Fibroblast of the aortic adventitia (primary cell): ENCODE measurements at regions not wholly inside any gene's neighbourhood (a gene's known extent, or its start where the extent isn't known, plus 50 kb on each side); places are given as distances from the start of the nearest gene placed in this dataset.

Experiments used
- DNase-seq: peaks from one replicate; pipeline ENCODE4 v3.0.0-alpha.2; 2010; ENCODE audit warnings: low read depth
- H3K4me3 ChIP-seq: 2 replicates; pipeline ENCODE4 v1.5.1; 2011; ENCODE audit warnings: low read depth, mild to moderate bottlenecking, control low read depth, low read length, moderate library complexity
- TF ChIP-seq, protein P1 (sequence below): IDR thresholded peaks from 2 replicates; pipeline ENCODE4 v1.5.1; 2011; ENCODE audit warnings: mild to moderate bottlenecking, low read length, control low read depth, inconsistent platforms; ENCODE audit not compliant: insufficient read depth

- DNase-seq: no peak
- H3K4me3 ChIP-seq: no peak overlapping the region
- TF ChIP-seq, protein P1, sequence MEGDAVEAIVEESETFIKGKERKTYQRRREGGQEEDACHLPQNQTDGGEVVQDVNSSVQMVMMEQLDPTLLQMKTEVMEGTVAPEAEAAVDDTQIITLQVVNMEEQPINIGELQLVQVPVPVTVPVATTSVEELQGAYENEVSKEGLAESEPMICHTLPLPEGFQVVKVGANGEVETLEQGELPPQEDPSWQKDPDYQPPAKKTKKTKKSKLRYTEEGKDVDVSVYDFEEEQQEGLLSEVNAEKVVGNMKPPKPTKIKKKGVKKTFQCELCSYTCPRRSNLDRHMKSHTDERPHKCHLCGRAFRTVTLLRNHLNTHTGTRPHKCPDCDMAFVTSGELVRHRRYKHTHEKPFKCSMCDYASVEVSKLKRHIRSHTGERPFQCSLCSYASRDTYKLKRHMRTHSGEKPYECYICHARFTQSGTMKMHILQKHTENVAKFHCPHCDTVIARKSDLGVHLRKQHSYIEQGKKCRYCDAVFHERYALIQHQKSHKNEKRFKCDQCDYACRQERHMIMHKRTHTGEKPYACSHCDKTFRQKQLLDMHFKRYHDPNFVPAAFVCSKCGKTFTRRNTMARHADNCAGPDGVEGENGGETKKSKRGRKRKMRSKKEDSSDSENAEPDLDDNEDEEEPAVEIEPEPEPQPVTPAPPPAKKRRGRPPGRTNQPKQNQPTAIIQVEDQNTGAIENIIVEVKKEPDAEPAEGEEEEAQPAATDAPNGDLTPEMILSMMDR: no peak
These were observed 137.6 kb upstream of the SSTR1 start for GRCh38 chr14:38070061-38070588.

DNA sequence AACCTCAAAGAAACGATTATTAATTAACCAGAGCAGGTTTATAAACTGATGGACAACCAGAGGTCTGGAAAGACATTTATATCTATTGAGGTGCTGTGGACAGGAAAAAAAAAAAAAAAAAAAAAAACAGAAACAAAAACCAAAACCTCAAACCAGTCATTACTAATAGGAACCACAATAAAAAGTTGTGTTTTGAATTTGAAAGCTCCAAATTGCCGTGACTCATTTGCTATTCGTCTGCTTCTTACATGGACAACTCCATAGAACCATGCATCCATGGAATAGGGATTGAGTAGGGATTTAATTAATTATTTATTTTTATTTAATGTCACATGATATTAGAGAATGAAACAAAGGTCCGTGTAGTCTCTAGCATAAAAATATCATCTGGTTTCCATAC lies 134.1 kb upstream of the SSTR1 start:
- DNase-seq: no peak
- TF ChIP-seq, protein P1: no peak
- no peak overlapping the region for H3K4me3 ChIP-seq

DNA sequence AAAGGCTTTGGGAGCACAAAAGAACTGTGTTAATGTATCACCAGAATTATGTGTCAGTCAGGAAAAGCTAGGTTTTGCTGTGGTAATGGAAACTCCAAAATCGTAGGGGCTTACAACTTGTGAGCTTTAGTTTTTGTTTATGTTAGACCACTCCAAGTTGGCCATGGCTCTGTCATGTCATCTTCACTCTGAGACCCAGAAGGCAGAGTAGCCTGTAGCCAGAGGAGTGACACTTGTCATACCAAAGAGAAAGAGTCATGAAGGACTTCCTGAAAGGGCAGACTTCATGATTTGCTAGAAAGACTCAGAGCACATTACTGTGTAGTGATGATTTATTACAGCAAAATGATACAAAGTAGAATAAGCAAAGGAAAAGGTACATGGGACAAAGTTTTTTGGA lies 133.6 kb upstream of the SSTR1 start:
- H3K4me3 ChIP-seq: no peak overlapping the region
- DNase-seq: no peak

DNA sequence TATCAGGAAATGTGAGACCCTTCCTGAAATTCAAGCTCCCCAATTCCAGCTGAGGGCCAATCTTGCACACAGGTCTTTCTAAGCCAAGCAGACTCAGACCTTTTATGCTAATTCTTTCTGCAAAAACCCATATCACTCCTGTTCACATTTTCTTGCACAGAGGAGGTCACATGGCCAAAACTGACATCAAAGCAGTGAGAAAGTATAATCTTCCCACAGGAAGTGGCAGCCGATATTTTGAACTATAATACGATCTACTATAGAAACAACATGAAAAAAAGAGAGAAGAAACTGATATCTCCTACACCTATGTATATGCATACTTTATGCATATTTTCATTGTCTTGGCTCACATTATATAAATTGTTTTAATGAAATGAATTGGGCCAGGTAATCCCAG lies 132.9 kb upstream of the SSTR1 start:
- no peak for DNase-seq
- TF ChIP-seq, protein P1: no peak
- H3K4me3 ChIP-seq: no peak overlapping the region

More for the DNA sequence above, 133.6 kb upstream of the SSTR1 start:
- TF ChIP-seq, protein P1: no peak

DNA sequence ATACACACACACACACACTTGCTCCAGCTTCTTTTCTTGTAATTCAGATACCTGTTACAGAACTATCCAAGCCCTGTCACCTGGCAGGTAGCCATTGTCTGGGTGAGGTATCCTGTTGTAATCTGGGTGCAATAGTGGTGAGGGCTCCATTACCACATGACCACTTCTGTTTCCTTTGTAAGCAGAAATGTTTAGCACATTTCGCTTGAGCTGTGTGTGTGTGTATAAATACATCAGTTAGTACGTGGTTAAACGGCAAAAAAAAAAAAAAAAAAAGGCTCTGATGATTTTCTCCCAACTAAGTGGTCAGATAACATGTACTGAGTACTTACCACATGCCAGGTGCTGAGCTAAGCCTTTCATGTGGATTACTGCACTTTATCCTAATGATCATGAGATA lies 129.3 kb upstream of the SSTR1 start:
- TF ChIP-seq, protein P1: no peak
- no peak for DNase-seq
- no peak overlapping the region for H3K4me3 ChIP-seq

- TF ChIP-seq, protein P1: no peak
- no peak overlapping the region for H3K4me3 ChIP-seq
- no peak for DNase-seq
These were observed 128.4 kb upstream of the SSTR1 start for GRCh38 chr14:38079268-38079667.

DNA sequence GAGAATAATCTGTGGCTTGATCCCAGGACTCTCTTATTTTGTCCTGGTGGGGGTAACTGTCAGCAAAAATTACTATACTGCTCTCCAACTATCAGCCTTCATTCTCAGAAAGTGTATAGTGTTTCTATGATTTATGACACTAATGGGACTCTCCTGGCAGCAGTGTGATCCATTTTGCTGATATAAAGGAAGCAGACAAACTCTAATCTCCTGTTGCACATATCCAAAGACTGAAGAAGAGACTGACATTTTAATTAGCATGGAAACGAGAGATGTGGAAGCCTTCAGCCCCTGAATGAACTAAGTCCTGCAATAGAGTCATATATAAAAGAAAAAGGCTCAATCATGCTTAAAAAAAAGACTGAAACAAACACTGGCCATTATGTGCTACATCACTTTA lies 127.8 kb upstream of the SSTR1 start:
- no peak overlapping the region for H3K4me3 ChIP-seq

More for the DNA sequence above, 127.8 kb upstream of the SSTR1 start:
- TF ChIP-seq, protein P1: no peak
- no peak for DNase-seq
